ENCODE measurements at regions not wholly inside any gene's neighbourhood (a gene's known extent, or its start where the extent isn't known, plus 50 kb on each side); places are given as distances from the start of the nearest gene placed in this dataset.

- no peak overlapping the region for H3K4me3 Mint-ChIP-seq
- no peaks in the 10 kb centered on the region for H3K9me3 Mint-ChIP-seq
- H3K27ac Mint-ChIP-seq = no peak overlapping the region
- H3K27me3 Mint-ChIP-seq = no peaks in the 10 kb centered on the region
- no peaks in the 10 kb centered on the region for H3K36me3 Mint-ChIP-seq
- peaks cover 35% of the 10 kb centered on the region for H3K4me1 Mint-ChIP-seq
- no peak for DNase-seq
Measured at GRCh38 chr9:105128908-105129600, 115.4 kb upstream of the SLC44A1 start.

DNA sequence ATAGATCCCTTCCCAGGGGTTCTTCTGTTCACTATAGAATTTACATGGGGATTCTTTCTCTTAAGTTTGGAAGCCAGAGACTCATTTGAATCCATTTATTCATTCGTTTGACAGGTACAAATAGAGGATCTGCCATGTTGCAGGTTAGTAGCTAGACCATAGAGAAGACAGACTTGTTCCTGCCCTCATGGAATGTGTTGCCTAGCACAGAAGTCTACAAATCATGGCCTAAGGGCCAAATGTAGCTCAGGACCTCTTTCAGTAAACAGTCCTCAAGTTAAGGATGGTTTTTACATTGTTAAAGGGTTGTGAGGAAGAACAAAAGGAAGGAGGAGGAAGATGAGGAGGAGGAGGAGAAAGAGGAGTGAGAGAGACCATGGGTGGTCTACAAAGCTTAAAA lies 114.7 kb upstream of the SLC44A1 start:
- Mint-ChIP-seq H3K27me3 (no peaks in the 10 kb centered on the region), H3K36me3 (no peaks in the 10 kb centered on the region), H3K4me1 (peaks cover 35% of the 10 kb centered on the region), H3K27ac (no peak overlapping the region), H3K4me3 (no peak overlapping the region), H3K9me3 (no peaks in the 10 kb centered on the region)
- DNase-seq = no peak

DNA sequence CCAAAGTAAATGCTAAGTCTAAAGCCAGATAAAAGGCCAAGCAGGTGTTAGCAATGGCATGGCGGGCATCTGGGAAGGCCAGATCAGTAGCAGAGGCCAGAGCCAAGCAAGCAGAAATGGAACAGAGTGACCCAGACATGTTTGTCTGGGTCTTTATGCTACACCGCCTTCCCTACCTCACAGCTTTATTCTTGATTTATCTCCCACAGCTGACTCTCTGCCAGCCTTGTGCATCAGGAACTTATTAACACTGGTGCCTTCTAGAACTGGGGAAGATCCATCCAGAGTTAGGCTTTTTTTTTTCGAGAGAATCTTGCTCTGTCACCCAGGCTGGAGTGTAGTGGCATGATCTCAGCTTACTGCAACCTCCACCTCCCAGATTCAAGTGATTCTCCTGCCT lies 112.5 kb upstream of the SLC44A1 start:
- Mint-ChIP-seq H3K27me3 (no peaks in the 10 kb centered on the region), H3K36me3 (no peaks in the 10 kb centered on the region), H3K27ac (no peak overlapping the region), H3K4me3 (no peak overlapping the region), H3K4me1 (peaks cover 27% of the 10 kb centered on the region), H3K9me3 (no peaks in the 10 kb centered on the region)
- no peak for DNase-seq

GRCh38 chr9:105132606-105133005 lies 111.8 kb upstream of the SLC44A1 start:
- Mint-ChIP-seq H3K4me1 (peaks cover 21% of the 10 kb centered on the region), H3K36me3 (no peaks in the 10 kb centered on the region), H3K27me3 (no peaks in the 10 kb centered on the region), H3K27ac (no peak overlapping the region), H3K9me3 (no peaks in the 10 kb centered on the region), H3K4me3 (no peak overlapping the region)
- DNase-seq = no peak

DNA sequence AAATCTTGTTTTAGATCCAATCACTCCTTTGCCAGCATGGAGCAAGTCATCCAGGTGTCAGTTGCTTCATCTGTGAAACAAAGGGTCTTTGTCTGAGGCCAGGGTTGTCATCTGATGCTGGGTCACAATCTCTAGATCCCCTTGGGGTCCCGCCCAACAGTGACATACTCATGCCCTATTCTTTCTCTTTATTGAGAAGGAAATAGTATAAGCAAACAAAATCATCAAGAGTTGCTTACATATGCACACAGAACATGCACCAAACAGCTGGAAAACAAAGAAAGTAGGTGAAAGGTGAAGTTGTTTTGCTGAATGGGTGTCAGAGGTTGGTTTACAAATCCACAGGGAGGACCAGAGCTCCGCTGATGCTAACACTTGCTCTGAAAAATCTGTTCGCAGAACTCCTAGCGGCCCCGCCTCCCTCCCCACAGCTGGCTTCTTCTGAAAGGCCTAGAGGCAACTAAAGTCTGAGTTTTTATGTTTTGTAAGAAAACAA lies 106.1 kb upstream of the SLC44A1 start:
- no peak for DNase-seq
- Mint-ChIP-seq H3K27ac (no peak overlapping the region), H3K36me3 (no peaks in the 10 kb centered on the region), H3K9me3 (no peaks in the 10 kb centered on the region), H3K4me1 (peaks cover 8% of the 10 kb centered on the region), H3K27me3 (peaks cover 10% of the 10 kb centered on the region), H3K4me3 (no peak overlapping the region)

DNA sequence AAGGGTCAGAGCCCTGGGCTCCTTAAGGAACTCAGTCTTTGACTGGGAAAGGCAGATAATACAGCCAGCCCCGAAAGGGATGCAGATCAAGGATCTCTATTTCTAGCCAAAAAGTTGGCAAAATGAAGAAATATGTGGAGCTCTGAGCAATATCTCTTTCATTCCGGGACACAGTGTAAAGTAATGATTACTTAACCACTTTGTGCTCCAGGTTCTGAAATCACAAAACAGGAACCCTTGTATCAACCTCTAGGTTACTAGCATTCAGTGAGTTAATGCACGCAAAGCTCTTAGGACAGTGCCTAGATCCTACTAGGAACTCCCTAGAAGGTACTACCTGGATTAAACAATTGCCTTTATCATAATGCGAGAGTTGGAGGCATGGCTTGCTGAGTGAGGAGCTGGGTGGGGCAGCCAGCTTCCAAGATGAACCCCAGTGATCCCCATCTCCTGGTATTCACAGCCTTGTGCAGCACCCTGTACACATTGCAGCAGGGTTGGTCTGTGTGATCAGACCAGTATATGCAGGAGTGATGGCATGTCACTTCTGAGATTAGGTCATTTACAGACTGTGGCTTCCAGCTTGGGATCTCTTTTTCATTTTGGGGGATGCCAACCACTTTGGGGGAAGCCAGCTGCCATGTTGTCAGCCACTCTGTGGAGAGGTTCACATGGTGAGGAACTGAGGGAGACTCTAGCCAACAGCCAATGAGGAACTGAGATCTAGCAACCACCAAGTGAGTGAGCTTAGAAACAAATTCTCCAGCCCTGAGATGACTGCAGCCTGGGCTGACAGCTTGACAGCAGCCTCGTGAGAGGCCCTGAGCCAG lies 103.1 kb upstream of the SLC44A1 start:
- peaks cover 10% of the 10 kb centered on the region for H3K27me3 Mint-ChIP-seq
- DNase-seq = no peak
- H3K4me3 Mint-ChIP-seq = no peak overlapping the region
- H3K36me3 Mint-ChIP-seq = no peaks in the 10 kb centered on the region
- H3K27ac Mint-ChIP-seq = no peak overlapping the region
- peaks cover 8% of the 10 kb centered on the region for H3K4me1 Mint-ChIP-seq
- no peaks in the 10 kb centered on the region for H3K9me3 Mint-ChIP-seq

- peaks cover 8% of the 10 kb centered on the region for H3K4me1 Mint-ChIP-seq
- no peaks in the 10 kb centered on the region for H3K9me3 Mint-ChIP-seq
- H3K36me3 Mint-ChIP-seq = no peaks in the 10 kb centered on the region
- DNase-seq = no peak
- peaks cover 10% of the 10 kb centered on the region for H3K27me3 Mint-ChIP-seq
- no peak overlapping the region for H3K27ac Mint-ChIP-seq
- H3K4me3 Mint-ChIP-seq = no peak overlapping the region
Measured at GRCh38 chr9:105141976-105142250, 102.5 kb upstream of the SLC44A1 start.

- peaks cover 8% of the 10 kb centered on the region for H3K4me1 Mint-ChIP-seq
- H3K4me3 Mint-ChIP-seq = no peak overlapping the region
- no peaks in the 10 kb centered on the region for H3K9me3 Mint-ChIP-seq
- H3K27me3 Mint-ChIP-seq = peaks cover 10% of the 10 kb centered on the region
- no peak overlapping the region for H3K27ac Mint-ChIP-seq
- H3K36me3 Mint-ChIP-seq = no peaks in the 10 kb centered on the region
- DNase-seq = no peak
Measured at GRCh38 chr9:105142406-105143135, 101.9 kb upstream of the SLC44A1 start.

DNA sequence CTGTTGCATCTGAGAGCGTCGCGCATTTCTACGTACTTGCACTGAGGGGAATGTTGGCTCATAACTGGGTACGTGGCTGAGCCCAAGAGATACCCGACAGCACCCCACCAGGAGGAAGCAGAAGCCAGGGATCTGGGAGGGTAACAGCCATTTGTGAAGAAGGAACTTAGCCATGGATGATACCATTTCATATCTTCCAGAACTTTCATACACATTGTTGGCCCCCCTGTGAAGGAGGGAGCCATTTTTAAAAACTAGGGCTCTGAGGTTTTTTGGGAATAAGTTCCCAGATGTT lies 101.4 kb upstream of the SLC44A1 start:
- no peaks in the 10 kb centered on the region for H3K9me3 Mint-ChIP-seq
- peaks cover 8% of the 10 kb centered on the region for H3K4me1 Mint-ChIP-seq
- H3K27ac Mint-ChIP-seq = no peak overlapping the region
- no peak for DNase-seq
- no peak overlapping the region for H3K4me3 Mint-ChIP-seq
- H3K36me3 Mint-ChIP-seq = no peaks in the 10 kb centered on the region
- peaks cover 10% of the 10 kb centered on the region for H3K27me3 Mint-ChIP-seq

DNA sequence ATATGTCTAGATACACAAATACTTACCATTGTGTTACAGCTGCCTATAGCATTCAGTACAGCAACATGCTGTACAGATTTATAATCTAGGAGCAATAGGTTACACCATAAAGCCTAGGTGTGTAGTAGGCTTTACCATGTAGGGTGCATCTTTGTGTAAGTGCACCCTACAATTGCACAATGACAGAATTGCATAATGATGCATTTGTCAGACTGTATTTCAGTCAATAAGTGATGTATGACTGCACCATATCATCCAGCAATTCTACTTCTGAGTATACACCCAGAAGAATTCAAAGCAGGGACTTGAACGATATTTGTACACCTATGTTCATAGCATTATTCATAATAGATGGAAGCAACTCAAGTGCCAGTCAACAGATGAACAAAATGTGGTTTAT lies 100.4 kb upstream of the SLC44A1 start:
- no peaks in the 10 kb centered on the region for H3K36me3 Mint-ChIP-seq

DNA sequence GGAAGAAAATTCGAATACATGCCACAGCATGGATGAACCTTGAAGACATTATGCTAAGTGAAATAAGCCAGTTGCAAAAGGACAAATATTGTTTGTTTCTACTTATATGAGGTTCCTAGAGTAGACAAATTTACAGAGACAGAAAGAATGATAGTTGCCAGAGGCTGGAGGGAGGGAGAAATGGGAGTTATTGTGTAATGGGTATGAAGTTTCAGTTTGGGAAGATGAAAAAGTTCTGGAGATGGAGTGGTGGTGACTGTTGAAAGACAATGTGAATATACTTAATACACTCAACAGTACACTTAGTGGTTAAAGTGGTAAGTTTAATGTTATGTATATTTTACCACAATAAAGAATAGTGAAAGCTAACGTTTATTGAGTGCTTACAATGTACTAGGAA lies 99.6 kb upstream of the SLC44A1 start:
- Mint-ChIP-seq H3K36me3 (no peaks in the 10 kb centered on the region), H3K4me3 (no peak overlapping the region), H3K4me1 (peaks cover 2% of the 10 kb centered on the region), H3K27ac (no peak overlapping the region), H3K27me3 (peaks cover 10% of the 10 kb centered on the region), H3K9me3 (no peaks in the 10 kb centered on the region)
- no peak for DNase-seq

More for the DNA sequence above, 100.4 kb upstream of the SLC44A1 start:
- Mint-ChIP-seq H3K4me1 (peaks cover 4% of the 10 kb centered on the region), H3K4me3 (no peak overlapping the region), H3K27me3 (peaks cover 10% of the 10 kb centered on the region), H3K27ac (no peak overlapping the region), H3K9me3 (no peaks in the 10 kb centered on the region)
- no peak for DNase-seq

DNA sequence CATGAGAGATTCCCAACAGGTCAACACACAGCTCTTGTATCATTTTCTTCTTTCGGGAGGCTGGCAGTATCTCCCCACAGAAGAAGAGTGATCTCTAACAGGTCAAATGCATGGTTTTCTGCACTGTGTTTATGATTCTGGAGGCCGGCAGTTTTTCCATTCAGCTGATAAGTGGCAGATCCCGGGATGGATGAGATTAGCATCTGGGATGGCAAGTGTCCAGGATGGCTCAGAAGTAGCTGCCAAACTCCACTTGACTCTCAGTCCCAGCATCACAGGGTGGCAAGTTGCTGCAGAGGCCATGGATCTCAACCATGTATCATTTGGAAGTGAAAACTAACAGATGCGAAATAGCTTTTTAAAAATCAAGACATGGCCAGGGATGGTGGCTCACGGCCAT lies 97.8 kb upstream of the SLC44A1 start:
- H3K36me3 Mint-ChIP-seq = no peaks in the 10 kb centered on the region
- no peak for DNase-seq

DNA sequence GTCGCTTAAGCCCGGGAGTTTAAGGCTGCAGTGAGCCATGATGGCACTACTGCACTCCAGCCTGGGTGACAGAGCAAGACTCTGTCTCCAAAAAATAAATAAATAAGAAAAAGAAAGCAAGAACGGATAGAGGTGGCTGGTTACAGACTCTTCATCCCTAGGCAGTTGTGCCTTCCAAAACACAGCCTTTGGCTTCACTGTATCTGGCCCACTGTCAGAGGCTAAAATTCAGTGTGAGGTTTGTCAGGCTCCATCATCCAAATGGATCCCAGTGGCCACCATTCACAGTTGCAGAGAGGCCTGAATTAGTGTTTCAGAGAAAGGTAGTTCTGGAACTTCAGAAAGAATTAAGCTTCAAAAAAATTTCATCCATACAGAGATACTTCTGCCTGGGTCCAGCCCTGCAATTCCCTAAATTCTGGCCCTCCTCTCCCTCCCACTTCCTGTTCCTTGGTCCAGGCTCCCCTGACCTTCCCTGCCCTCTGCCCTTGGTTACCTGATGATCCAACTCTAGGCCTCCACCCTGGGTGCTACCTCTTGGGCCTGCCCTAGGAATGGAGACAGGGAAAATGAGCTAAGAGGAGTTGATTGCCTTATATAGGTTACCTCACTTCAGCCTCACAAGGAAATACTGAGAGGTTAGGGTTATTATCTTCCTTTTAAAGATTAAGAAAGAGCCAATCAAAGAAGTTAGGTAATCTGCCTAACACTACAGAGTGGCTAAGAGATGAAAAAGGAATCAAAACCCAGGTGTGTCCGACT lies 97.2 kb upstream of the SLC44A1 start:
- peaks cover 8% of the 10 kb centered on the region for H3K4me1 Mint-ChIP-seq
- no peaks in the 10 kb centered on the region for H3K36me3 Mint-ChIP-seq
- DNase-seq = no peak
- H3K27me3 Mint-ChIP-seq = no peaks in the 10 kb centered on the region
- H3K4me3 Mint-ChIP-seq = no peak overlapping the region
- no peaks in the 10 kb centered on the region for H3K9me3 Mint-ChIP-seq
- H3K27ac Mint-ChIP-seq = no peak overlapping the region

More for the DNA sequence above, 97.8 kb upstream of the SLC44A1 start:
- Mint-ChIP-seq H3K4me3 (no peak overlapping the region), H3K27ac (no peak overlapping the region), H3K27me3 (peaks cover 2% of the 10 kb centered on the region), H3K9me3 (no peaks in the 10 kb centered on the region), H3K4me1 (peaks cover 8% of the 10 kb centered on the region)

DNA sequence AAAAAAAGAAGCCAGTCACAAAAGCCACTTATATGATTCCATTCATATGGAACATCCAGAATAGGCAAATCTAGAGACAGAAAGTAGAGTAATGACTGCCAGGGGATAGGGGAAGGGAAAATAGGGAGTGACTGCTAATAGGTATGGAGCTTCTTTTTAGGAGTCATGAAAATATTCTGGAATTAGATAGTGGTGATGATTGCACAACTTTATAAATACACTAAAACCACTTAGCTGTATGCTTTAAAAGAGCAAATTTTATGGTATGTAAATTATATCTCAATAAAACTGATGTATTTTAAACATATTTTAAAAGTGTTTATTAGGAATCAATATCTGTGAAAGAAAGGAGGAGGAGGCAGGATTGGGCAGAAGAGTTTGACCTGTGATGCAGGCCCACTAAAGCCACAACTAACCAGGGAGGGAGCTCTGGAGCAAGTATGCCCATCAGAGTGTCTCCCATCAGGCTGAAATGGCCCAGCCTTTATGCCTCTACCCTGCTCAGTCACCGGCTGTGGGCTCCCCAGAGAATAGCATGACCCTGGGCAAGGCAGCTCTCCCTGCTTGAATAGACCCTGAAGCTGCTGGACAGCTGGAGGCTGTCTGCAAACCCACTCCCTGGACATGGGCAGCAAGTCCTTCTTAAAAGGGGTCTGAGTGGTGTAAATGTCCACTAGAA lies 96.0 kb upstream of the SLC44A1 start:
- Mint-ChIP-seq H3K9me3 (no peaks in the 10 kb centered on the region), H3K27ac (no peak overlapping the region), H3K4me3 (no peak overlapping the region), H3K36me3 (no peaks in the 10 kb centered on the region), H3K4me1 (peaks cover 8% of the 10 kb centered on the region), H3K27me3 (no peaks in the 10 kb centered on the region)
- DNase-seq = no peak

All from activated naive CD8-positive, alpha-beta T cell treated with anti-CD3 and anti-CD28 coated beads for 36 hours (primary cell).